HG03342 (cell line): ENCODE measurements at regions not wholly inside any gene's neighbourhood (a gene's known extent, or its start where the extent isn't known, plus 50 kb on each side); places are given as distances from the start of the nearest gene placed in this dataset.

Source experiments
- ATAC-seq: cut with Tn5 transposase; IDR thresholded peaks from one replicate; pipeline ENCODE4 v1.9.1; 2021; ENCODE audit warnings: mild to moderate bottlenecking, moderate library complexity; ENCODE audit not compliant: unreplicated experiment

GRCh38 chrX:36436361-36436760 is 516.8 kb downstream of the CFAP47 start:
- no peak for ATAC-seq

- ATAC-seq, result no peak
These were observed 523.5 kb downstream of the CFAP47 start for GRCh38 chrX:36443007-36443406.

GRCh38 chrX:36445566-36445965 is 526.0 kb downstream of the CFAP47 start:
- no peak for ATAC-seq

- ATAC-seq, result no peak
These were observed 542.6 kb downstream of the CFAP47 start for GRCh38 chrX:36462142-36462541.

- ATAC-seq, result no peak
These were observed 527.6 kb upstream of the FAM47C start for GRCh38 chrX:36480441-36480990.

- ATAC-seq, result no peak
These were observed 506.9 kb upstream of the FAM47C start for GRCh38 chrX:36501169-36501702.

- ATAC-seq, result no peak
These were observed 503.5 kb upstream of the FAM47C start for GRCh38 chrX:36504625-36505024.

GRCh38 chrX:36508042-36508441 is 500.1 kb upstream of the FAM47C start:
- no peak for ATAC-seq

GRCh38 chrX:36510736-36511135 is 497.4 kb upstream of the FAM47C start:
- ATAC-seq, result no peak

- no peak for ATAC-seq
These were observed 479.5 kb upstream of the FAM47C start for GRCh38 chrX:36528661-36529060.

- no peak for ATAC-seq
These were observed 473.3 kb upstream of the FAM47C start for GRCh38 chrX:36534900-36535299.

- no peak for ATAC-seq
These were observed 464.7 kb upstream of the FAM47C start for GRCh38 chrX:36543499-36543898.

GRCh38 chrX:36562986-36563385 is 445.2 kb upstream of the FAM47C start:
- ATAC-seq, result no peak

GRCh38 chrX:36568946-36569345 is 439.2 kb upstream of the FAM47C start:
- ATAC-seq, result no peak

- no peak for ATAC-seq
These were observed 434.4 kb upstream of the FAM47C start for GRCh38 chrX:36573720-36574119.

GRCh38 chrX:36575670-36576069 is 432.5 kb upstream of the FAM47C start:
- no peak for ATAC-seq

GRCh38 chrX:36577006-36577405 is 431.2 kb upstream of the FAM47C start:
- no peak for ATAC-seq

GRCh38 chrX:36581030-36581429 is 427.1 kb upstream of the FAM47C start:
- ATAC-seq, result no peak

GRCh38 chrX:36583674-36584073 is 424.5 kb upstream of the FAM47C start:
- no peak for ATAC-seq

- ATAC-seq, result peak; percentile 64
These were observed 398.3 kb upstream of the FAM47C start for GRCh38 chrX:36609616-36610585.

- no peak for ATAC-seq
These were observed 381.3 kb upstream of the FAM47C start for GRCh38 chrX:36626898-36627297.

- ATAC-seq, result no peak
These were observed 367.9 kb upstream of the FAM47C start for GRCh38 chrX:36640232-36640631.
